ENCODE measurements at regions not wholly inside any gene's neighbourhood (a gene's known extent, or its start where the extent isn't known, plus 50 kb on each side); places are given as distances from the start of the nearest gene placed in this dataset.

DNA sequence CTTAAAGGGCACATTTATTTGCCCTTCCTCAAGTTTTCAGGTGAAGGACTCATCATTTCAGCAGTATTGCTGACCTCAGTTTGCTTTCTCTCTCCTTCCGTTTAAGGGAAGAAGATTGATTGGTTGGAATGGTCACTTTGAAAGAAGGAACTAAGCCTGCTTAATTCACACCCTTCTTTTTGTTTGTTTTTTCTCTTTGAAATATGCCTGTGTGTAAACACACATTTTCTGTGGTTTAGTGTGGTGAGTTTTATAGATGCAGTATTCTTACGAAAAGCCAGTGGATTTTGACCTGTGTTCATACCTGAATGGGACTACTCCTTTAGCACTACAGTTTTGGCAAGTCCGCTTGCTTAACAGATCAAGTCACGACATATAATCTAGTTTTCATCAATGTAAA lies 548.8 kb upstream of the EPHA7 start:
- intact Hi-C loops (cut with DNase I; ENCODE audit: low total_unique reads) = no loop called here
- H3K27me3 ChIP-seq = no peaks in the 10 kb centered on the region

DNA sequence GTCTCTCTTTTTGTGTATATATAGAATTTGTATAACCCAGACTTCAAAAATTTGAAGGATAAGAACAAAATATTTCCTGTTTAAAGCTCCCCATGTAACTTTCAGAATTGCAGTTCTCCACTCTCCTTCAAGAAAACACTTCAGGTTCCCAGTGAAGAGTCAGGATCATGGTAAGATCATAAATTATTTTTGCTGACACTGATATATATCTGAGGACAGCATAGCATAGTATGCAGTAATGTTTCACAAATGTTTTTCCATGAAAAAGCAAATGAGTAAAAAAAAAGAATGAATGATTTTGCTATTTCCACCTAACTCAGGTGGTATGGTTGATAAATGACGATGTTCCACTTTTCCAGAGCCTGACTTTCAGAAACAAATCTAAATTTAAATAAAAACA lies 545.6 kb upstream of the EPHA7 start:
- H3K9me3 ChIP-seq = no peaks in the 10 kb centered on the region
- intact Hi-C loops (cut with DNase I; ENCODE audit: low total_unique reads) = no loop called here
- DNase-seq = no peak
- H3K4me3 ChIP-seq = no peak overlapping the region
- H3K27ac ChIP-seq = no peak overlapping the region
- H3K36me3 ChIP-seq = no peaks in the 10 kb centered on the region
- TF ChIP-seq, protein P1, sequence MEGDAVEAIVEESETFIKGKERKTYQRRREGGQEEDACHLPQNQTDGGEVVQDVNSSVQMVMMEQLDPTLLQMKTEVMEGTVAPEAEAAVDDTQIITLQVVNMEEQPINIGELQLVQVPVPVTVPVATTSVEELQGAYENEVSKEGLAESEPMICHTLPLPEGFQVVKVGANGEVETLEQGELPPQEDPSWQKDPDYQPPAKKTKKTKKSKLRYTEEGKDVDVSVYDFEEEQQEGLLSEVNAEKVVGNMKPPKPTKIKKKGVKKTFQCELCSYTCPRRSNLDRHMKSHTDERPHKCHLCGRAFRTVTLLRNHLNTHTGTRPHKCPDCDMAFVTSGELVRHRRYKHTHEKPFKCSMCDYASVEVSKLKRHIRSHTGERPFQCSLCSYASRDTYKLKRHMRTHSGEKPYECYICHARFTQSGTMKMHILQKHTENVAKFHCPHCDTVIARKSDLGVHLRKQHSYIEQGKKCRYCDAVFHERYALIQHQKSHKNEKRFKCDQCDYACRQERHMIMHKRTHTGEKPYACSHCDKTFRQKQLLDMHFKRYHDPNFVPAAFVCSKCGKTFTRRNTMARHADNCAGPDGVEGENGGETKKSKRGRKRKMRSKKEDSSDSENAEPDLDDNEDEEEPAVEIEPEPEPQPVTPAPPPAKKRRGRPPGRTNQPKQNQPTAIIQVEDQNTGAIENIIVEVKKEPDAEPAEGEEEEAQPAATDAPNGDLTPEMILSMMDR (IDR thresholded peaks at IDR 0.05) = no peak
- H3K4me1 ChIP-seq = no peaks in the 10 kb centered on the region
- no peaks in the 10 kb centered on the region for H3K27me3 ChIP-seq

More for the DNA sequence above, 548.8 kb upstream of the EPHA7 start:
- Histone ChIP-seq H3K27ac (no peak overlapping the region), H3K9me3 (no peaks in the 10 kb centered on the region), H3K36me3 (no peaks in the 10 kb centered on the region), H3K4me3 (no peak overlapping the region), H3K4me1 (no peaks in the 10 kb centered on the region)
- no peak for TF ChIP-seq POLR2A (IDR thresholded peaks at IDR 0.05)
- TF ChIP-seq, protein P1 (IDR thresholded peaks at IDR 0.05) = no peak
- no peak for DNase-seq

DNA sequence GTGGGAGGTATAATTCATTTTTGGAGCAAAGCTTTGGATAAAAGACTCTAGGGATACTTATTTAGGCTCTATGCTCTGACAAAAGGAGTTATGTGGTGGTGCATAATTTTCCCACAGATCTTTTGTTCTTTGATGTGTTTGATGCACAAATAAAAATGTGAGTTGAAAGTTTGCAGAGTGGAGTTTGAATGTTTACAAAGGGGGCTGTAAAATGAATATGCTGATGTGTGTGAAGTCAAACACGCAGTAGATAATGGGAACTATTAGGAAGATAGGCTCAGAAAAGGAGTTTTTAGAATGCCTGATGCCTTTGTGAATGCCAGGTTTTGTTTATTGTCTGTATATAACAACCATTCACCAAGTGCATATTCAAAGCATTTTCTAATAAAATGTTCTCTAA lies 545.0 kb upstream of the EPHA7 start:
- intact Hi-C loops (cut with DNase I; ENCODE audit: low total_unique reads) = no loop called here
- no peak for TF ChIP-seq POLR2A (IDR thresholded peaks at IDR 0.05)
- TF ChIP-seq, protein P1 (IDR thresholded peaks at IDR 0.05) = no peak
- H3K4me3 ChIP-seq = no peak overlapping the region
- H3K4me1 ChIP-seq = no peaks in the 10 kb centered on the region
- no peak overlapping the region for H3K27ac ChIP-seq
- H3K27me3 ChIP-seq = no peaks in the 10 kb centered on the region
- no peak for DNase-seq
- no peaks in the 10 kb centered on the region for H3K9me3 ChIP-seq
- no peaks in the 10 kb centered on the region for H3K36me3 ChIP-seq

DNA sequence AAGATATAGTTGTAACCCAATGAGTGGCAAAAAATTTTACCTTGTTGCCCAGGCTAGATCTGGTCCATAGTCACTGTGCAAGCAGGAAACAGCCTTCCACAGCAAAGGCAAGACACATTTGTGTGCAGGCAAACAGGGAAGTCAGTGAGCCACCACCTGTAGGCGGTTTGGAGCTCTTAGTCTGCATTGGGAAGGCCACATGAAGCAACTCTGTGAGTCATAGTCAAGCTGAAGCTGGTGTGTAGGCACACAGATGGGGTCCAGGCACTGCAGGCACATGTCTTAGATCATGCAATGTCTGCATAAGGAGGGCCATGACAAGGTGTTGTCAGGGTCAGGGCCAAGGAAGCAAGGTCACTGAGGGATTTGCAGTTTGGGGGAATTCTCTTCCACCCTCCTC lies 543.2 kb upstream of the EPHA7 start:
- H3K9me3 ChIP-seq = no peaks in the 10 kb centered on the region
- no peak overlapping the region for H3K4me3 ChIP-seq
- no peak for DNase-seq
- intact Hi-C loops (cut with DNase I; ENCODE audit: low total_unique reads) = no loop called here
- H3K27ac ChIP-seq = no peak overlapping the region
- no peak for TF ChIP-seq POLR2A (IDR thresholded peaks at IDR 0.05)
- TF ChIP-seq, protein P1 (IDR thresholded peaks at IDR 0.05) = no peak
- H3K27me3 ChIP-seq = no peaks in the 10 kb centered on the region
- no peaks in the 10 kb centered on the region for H3K36me3 ChIP-seq
- no peaks in the 10 kb centered on the region for H3K4me1 ChIP-seq

DNA sequence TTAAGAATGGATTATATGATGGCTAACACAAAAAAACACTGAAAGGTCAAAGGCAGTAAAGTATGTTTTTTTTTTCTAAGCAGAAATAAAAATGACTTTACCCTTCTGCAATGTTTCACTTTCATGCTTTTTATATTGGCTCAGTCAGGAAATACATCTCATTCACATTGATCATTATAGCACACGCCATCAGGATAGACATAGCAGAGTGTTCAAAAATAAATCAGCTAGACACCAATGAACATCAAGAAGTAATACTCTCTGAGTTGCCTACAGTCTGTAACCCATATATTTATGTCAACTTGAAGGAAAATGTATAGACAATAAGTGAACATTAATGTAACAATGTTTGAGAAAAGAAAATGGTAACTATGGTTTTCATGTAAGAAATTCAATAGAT lies 535.2 kb upstream of the EPHA7 start:
- DNase-seq = no peak
- Histone ChIP-seq H3K4me3 (no peak overlapping the region), H3K36me3 (no peaks in the 10 kb centered on the region), H3K9me3 (no peaks in the 10 kb centered on the region), H3K4me1 (no peaks in the 10 kb centered on the region), H3K27ac (no peak overlapping the region), H3K27me3 (no peaks in the 10 kb centered on the region)
- TF ChIP-seq, protein P1 (IDR thresholded peaks at IDR 0.05) = no peak
- no peak for TF ChIP-seq POLR2A (IDR thresholded peaks at IDR 0.05)
- intact Hi-C loops (cut with DNase I; ENCODE audit: low total_unique reads) = no loop called here
